ENCODE measurements at regions not wholly inside any gene's neighbourhood (a gene's known extent, or its start where the extent isn't known, plus 50 kb on each side); places are given as distances from the start of the nearest gene placed in this dataset.

- POLR2A ChIA-PET = no interaction called here
- CTCF ChIA-PET = interaction anchor here (1.2 kb wide), 1 partner anchor 13 kb away, joined by 4 read pairs; no protein-coding TSS in a partner anchor
- no peak for TF ChIP-seq CTCF (IDR thresholded peaks at IDR 0.05; ENCODE audit: control extremely low read depth, extremely low read depth, low read depth, missing control alignments)
- no peak for DNase-seq (ENCODE audit: extremely low spot score)
These were observed 161.5 kb upstream of the NECTIN1 start for GRCh38 chr11:119890466-119890865.

- CTCF ChIA-PET = no interaction called here
- POLR2A ChIA-PET = no interaction called here
These were observed 160.8 kb upstream of the NECTIN1 start for GRCh38 chr11:119889728-119890280.

GRCh38 chr11:119889111-119889510, 160.1 kb upstream of the NECTIN1 start:
- CTCF ChIA-PET = no interaction called here
- no peak for DNase-seq (ENCODE audit: extremely low spot score)
- POLR2A ChIA-PET = no interaction called here
- no peak for TF ChIP-seq CTCF (IDR thresholded peaks at IDR 0.05; ENCODE audit: control extremely low read depth, extremely low read depth, low read depth, missing control alignments)

More at GRCh38 chr11:119889728-119890280, 160.8 kb upstream of the NECTIN1 start:
- TF ChIP-seq CTCF (IDR thresholded peaks at IDR 0.05; ENCODE audit: control extremely low read depth, extremely low read depth, low read depth, missing control alignments) = no peak
- no peak for DNase-seq (ENCODE audit: extremely low spot score)

GRCh38 chr11:119888119-119888518, 159.1 kb upstream of the NECTIN1 start:
- ChIA-PET POLR2A (no interaction called here), CTCF (no interaction called here)
- DNase-seq (ENCODE audit: extremely low spot score) = no peak
- TF ChIP-seq CTCF (IDR thresholded peaks at IDR 0.05; ENCODE audit: control extremely low read depth, extremely low read depth, low read depth, missing control alignments) = no peak

- ChIA-PET CTCF (interaction anchor here (1.4 kb wide), 1 partner anchor 8 kb away, joined by 4 read pairs; no protein-coding TSS in a partner anchor), POLR2A (no interaction called here)
- no peak for TF ChIP-seq CTCF (IDR thresholded peaks at IDR 0.05; ENCODE audit: control extremely low read depth, extremely low read depth, low read depth, missing control alignments)
- DNase-seq (ENCODE audit: extremely low spot score) = no peak
These were observed 157.7 kb upstream of the NECTIN1 start for GRCh38 chr11:119886667-119887230.

- ChIA-PET POLR2A (no interaction called here), CTCF (no interaction called here)
- DNase-seq (ENCODE audit: extremely low spot score) = no peak
- TF ChIP-seq CTCF (IDR thresholded peaks at IDR 0.05; ENCODE audit: control extremely low read depth, extremely low read depth, low read depth, missing control alignments) = no peak
These were observed 157.0 kb upstream of the NECTIN1 start for GRCh38 chr11:119885861-119886567.
